Neural progenitor cell (in vitro differentiated cells): ENCODE measurements at regions not wholly inside any gene's neighbourhood (a gene's known extent, or its start where the extent isn't known, plus 50 kb on each side); places are given as distances from the start of the nearest gene placed in this dataset.

ENCODE experiments used
- EZH2 ChIP-seq: fragments of 200-600 bp; sonication (generic); IDR thresholded peaks from 2 replicates; pipeline ENCODE4 v1.6.1; 2017; ENCODE audit warnings: antibody characterized with exemption, mild to moderate bottlenecking, moderate library complexity
- TF ChIP-seq, protein P1 (sequence below): fragments of 200-600 bp; sonication (generic); IDR thresholded peaks from 2 replicates; pipeline ENCODE4 v1.5.1; 2017; ENCODE audit warnings: antibody characterized with exemption, mild to moderate bottlenecking

DNA sequence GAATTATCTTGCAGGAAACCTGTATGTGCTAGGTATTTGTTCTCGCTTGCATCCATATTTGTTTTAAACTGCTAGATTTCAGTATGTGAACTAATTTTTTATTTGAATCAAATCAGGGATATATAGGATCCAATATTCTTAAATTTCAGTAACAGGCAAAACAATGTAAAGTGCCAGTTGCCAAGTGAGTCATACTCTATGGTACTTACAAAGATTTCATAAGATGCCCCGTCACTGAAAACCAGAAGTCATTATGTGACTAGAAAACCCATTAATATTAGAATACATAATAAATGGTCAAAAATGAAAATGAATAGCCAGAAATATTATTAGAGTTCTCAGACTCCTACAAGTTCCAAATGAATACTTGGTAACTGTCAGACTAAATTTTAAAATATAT is 481.2 kb downstream of the TFAP2A start:
- TF ChIP-seq, protein P1, sequence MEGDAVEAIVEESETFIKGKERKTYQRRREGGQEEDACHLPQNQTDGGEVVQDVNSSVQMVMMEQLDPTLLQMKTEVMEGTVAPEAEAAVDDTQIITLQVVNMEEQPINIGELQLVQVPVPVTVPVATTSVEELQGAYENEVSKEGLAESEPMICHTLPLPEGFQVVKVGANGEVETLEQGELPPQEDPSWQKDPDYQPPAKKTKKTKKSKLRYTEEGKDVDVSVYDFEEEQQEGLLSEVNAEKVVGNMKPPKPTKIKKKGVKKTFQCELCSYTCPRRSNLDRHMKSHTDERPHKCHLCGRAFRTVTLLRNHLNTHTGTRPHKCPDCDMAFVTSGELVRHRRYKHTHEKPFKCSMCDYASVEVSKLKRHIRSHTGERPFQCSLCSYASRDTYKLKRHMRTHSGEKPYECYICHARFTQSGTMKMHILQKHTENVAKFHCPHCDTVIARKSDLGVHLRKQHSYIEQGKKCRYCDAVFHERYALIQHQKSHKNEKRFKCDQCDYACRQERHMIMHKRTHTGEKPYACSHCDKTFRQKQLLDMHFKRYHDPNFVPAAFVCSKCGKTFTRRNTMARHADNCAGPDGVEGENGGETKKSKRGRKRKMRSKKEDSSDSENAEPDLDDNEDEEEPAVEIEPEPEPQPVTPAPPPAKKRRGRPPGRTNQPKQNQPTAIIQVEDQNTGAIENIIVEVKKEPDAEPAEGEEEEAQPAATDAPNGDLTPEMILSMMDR: no peak
- no peak for TF ChIP-seq EZH2
